Smooth muscle cell (in vitro differentiated cells): ENCODE measurements at regions not wholly inside any gene's neighbourhood (a gene's known extent, or its start where the extent isn't known, plus 50 kb on each side); places are given as distances from the start of the nearest gene placed in this dataset.
A peak's percentile ranks its signal among the peaks of the same experiment; 100 is the strongest.

ENCODE experiments used
- DNase-seq: peaks from one replicate; lab custom pipeline; 2025; ENCODE audit not compliant: unreplicated experiment; lab: John Stamatoyannopoulos, UW
- H2AFZ ChIP-seq: fragments of 200-600 bp; sonication (generic); 2 replicates; pipeline ENCODE4 v1.6.0; 2016; ENCODE audit warnings: antibody characterized with exemption, low read depth, mild to moderate bottlenecking
- H3F3A ChIP-seq: fragments of 200-600 bp; sonication (generic); 2 replicates; pipeline ENCODE4 v1.6.0; 2017; ENCODE audit warnings: antibody characterized with exemption, low read depth
- H3K27ac ChIP-seq: fragments of 200-600 bp; sonication (generic); 2 replicates; pipeline ENCODE4 v1.5.1; 2016; ENCODE audit warnings: low read depth, mild to moderate bottlenecking
- H3K27me3 ChIP-seq: fragments of 200-600 bp; sonication (generic); 2 replicates; pipeline ENCODE4 v1.6.1; 2016; ENCODE audit warnings: low read depth, mild to moderate bottlenecking
- H3K36me3 ChIP-seq: fragments of 200-600 bp; sonication (generic); 2 replicates; pipeline ENCODE4 v1.5.1; 2016; ENCODE audit warnings: low read depth
- H3K4me1 ChIP-seq: fragments of 200-600 bp; sonication (generic); 2 replicates; pipeline ENCODE4 v1.5.1; 2016; ENCODE audit warnings: low read depth
- H3K4me2 ChIP-seq: fragments of 200-600 bp; sonication (generic); 2 replicates; pipeline ENCODE4 v1.6.0; 2016; ENCODE audit warnings: mild to moderate bottlenecking
- H3K4me3 ChIP-seq: fragments of 200-600 bp; sonication (generic); 2 replicates; pipeline ENCODE4 v1.5.1; 2016; ENCODE audit warnings: mild to moderate bottlenecking
- H3K79me2 ChIP-seq: fragments of 200-600 bp; sonication (generic); 2 replicates; pipeline ENCODE4 v1.6.0; 2016; ENCODE audit warnings: low read depth, mild to moderate bottlenecking
- H3K9ac ChIP-seq: fragments of 200-600 bp; sonication (generic); 2 replicates; pipeline ENCODE4 v1.6.0; 2016; ENCODE audit warnings: low read depth
- H3K9me3 ChIP-seq: fragments of 200-600 bp; sonication (generic); replicated peaks from 2 replicates; pipeline ENCODE4 v1.5.1; 2016; ENCODE audit warnings: low read depth
- H4K20me1 ChIP-seq: fragments of 200-600 bp; sonication (generic); 2 replicates; pipeline ENCODE4 v1.6.0; 2016; ENCODE audit warnings: low read depth
- CTCF ChIP-seq: fragments of 200-600 bp; sonication (generic); IDR thresholded peaks from 2 replicates; pipeline ENCODE4 v1.5.1; 2017; ENCODE audit warnings: borderline replicate concordance, mild to moderate bottlenecking, antibody characterized with exemption; ENCODE audit not compliant: insufficient read depth, poor library complexity, severe bottlenecking
- WGBS: methylation state at CpG from one replicate; pipeline ENCODE4 v1.1.7; 2016; ENCODE audit warnings: low lambda C conversion rate; 5-methylcytosine and 5-hydroxymethylcytosine counted together

- Histone ChIP-seq H4K20me1 (no peaks in the 10 kb centered on the region), H3K4me2 (no peak overlapping the region), H3K79me2 (no peaks in the 10 kb centered on the region), H3F3A (peaks cover 7% of the 10 kb centered on the region), H3K9ac (no peak overlapping the region), H3K4me1 (no peaks in the 10 kb centered on the region), H3K9me3 (no peaks in the 10 kb centered on the region), H3K27ac (no peak overlapping the region), H2AFZ (no peak overlapping the region), H3K36me3 (no peaks in the 10 kb centered on the region), H3K4me3 (no peak overlapping the region), H3K27me3 (no peaks in the 10 kb centered on the region)
- DNase-seq, result no peak
- TF ChIP-seq CTCF, result no peak
- 89% methylated on average over 4 of the region's 4 CpGs for WGBS
Observed at GRCh38 chr16:65757064-65757463, 609.4 kb upstream of the CDH5 start.

GRCh38 chr16:65756163-65756562 lies 610.3 kb upstream of the CDH5 start:
- H3K4me2 ChIP-seq, result no peak overlapping the region
- no peaks in the 10 kb centered on the region for H3K9me3 ChIP-seq
- H3K79me2 ChIP-seq, result no peaks in the 10 kb centered on the region
- no peak for TF ChIP-seq CTCF
- H4K20me1 ChIP-seq, result no peaks in the 10 kb centered on the region
- no peaks in the 10 kb centered on the region for H3K4me1 ChIP-seq
- no peak for DNase-seq
- no peak overlapping the region for H3K4me3 ChIP-seq
- H3K27ac ChIP-seq, result peak overlapping the region; percentile 82
- no peaks in the 10 kb centered on the region for H3K36me3 ChIP-seq
- 57% methylated on average over 4 of the region's 4 CpGs for WGBS
- peaks cover 7% of the 10 kb centered on the region for H3F3A ChIP-seq
- no peaks in the 10 kb centered on the region for H3K27me3 ChIP-seq
- H2AFZ ChIP-seq, result no peak overlapping the region
- H3K9ac ChIP-seq, result no peak overlapping the region

GRCh38 chr16:65754820-65755691 lies 611.4 kb upstream of the CDH5 start:
- Histone ChIP-seq H3K27ac (peak overlapping the region; percentile 82), H2AFZ (no peak overlapping the region)
- WGBS, result 36% methylated on average over 19 of the region's 19 CpGs

More at GRCh38 chr16:65754820-65755691, 611.4 kb upstream of the CDH5 start:
- peak overlapping the region; percentile 44 for H3K4me2 ChIP-seq
- peaks cover 7% of the 10 kb centered on the region for H3F3A ChIP-seq
- H3K36me3 ChIP-seq, result no peaks in the 10 kb centered on the region
- no peak overlapping the region for H3K4me3 ChIP-seq
- no peaks in the 10 kb centered on the region for H3K79me2 ChIP-seq
- no peaks in the 10 kb centered on the region for H3K27me3 ChIP-seq
- no peaks in the 10 kb centered on the region for H3K4me1 ChIP-seq
- no peaks in the 10 kb centered on the region for H4K20me1 ChIP-seq
- no peak for DNase-seq
- H3K9ac ChIP-seq, result no peak overlapping the region
- no peak for TF ChIP-seq CTCF
- H3K9me3 ChIP-seq, result no peaks in the 10 kb centered on the region
